Stimulated activated CD4-positive, alpha-beta T cell treated with anti-CD3 and anti-CD28 coated beads, Interleukin-15, amount 100 ng/mL, for 48 hours (primary cell): ENCODE measurements at regions not wholly inside any gene's neighbourhood (a gene's known extent, or its start where the extent isn't known, plus 50 kb on each side); places are given as distances from the start of the nearest gene placed in this dataset.

ENCODE experiments used
- DNase-seq, 2 donors: peaks; one replicate each; pipeline ENCODE4 v3.0.0-alpha.2; 2020; ENCODE audit warnings: low read depth in 2 of 2

GRCh38 chr4:186932196-186932595 is 208.5 kb upstream of the FAT1 start:
- DNase-seq: no peak

DNA sequence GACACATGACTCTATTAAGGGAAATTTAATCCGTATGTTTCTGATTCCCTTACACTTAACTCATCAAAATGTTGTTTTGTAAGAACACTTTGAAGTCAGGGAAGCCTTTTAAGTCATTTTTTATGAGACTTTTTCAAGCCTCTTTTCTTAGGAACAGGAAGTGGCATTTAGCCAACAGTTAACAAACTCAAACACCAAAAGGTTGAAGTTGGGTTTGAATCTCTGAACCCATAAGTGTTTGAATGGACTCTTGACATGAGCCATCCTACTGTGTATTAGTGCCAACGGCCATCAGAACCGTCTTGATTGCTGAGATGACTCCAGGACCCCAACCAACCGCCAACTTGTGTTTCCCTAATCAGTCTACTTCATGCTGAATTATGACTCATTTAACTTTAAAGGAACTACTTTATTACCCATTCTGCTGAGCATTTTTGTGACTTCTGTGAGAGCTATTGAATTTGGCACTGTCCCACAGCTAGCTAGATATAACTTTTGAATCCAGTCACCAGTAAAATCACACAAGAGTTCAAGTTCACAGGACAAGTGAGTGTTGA is 209.1 kb upstream of the FAT1 start:
- DNase-seq: no peak

DNA sequence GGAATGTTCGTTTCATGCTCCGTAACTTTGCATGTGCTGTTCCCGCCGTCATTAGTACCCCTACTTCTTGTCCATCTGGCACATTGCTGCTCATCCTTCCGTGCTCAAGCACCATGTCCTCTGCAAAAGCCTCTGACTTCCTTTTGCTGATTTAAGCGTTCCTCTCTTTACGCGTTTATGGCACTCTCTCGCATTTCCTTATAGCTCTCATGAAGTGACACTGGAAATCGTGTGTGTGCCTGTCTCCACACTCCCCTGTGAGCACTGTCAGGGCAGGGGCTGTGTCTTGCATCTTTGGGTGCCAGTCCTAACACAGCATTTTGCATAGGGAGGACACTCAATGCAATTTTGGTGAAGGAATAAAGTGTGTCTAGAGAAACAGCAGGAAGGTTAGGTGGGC is 210.6 kb upstream of the FAT1 start:
- no peak for DNase-seq

- no peak for DNase-seq
Observed at GRCh38 chr4:186934841-186935443, 211.3 kb upstream of the FAT1 start.

DNA sequence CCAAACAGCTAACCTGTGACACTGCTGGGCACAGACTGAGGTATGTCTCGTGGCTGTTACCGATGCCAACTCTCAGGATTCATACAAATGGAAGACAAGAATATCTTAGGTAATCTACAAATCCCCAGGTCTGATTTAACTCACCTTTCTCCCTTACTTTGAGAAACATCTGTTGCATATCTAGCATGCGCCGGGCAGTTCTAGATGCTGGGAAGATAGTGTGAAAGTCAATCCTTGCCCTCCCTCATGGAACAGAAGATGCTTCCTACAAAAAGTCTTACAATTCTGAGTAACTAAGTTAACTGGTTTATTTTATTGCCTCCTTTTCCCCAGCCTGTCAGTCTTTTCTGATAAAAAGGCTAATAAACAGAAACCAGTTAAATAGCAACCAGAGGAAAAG is 212.2 kb upstream of the FAT1 start:
- DNase-seq: no peak

GRCh38 chr4:186936496-186937375 is 213.1 kb upstream of the FAT1 start:
- DNase-seq: no peak

GRCh38 chr4:186939226-186939625 is 215.6 kb upstream of the FAT1 start:
- DNase-seq: no peak

DNA sequence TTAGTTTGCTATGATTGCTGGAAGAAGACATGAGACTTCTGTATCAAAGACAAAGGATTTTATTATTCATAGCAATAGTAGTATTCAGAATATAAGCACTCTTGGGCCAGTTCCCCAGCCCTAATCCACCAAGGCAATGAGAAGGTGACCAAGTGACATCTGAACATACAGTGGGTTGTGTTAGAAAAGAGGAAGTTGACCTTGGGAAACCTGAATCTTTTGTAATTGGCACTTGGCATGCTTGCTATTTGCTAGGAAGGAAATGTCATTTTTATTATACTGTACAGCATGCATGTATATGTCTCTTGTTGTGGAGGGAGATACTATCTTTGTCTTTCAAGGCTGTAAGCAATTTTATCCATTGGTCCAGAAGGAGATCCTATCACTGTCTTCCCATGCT is 216.1 kb upstream of the FAT1 start:
- no peak for DNase-seq

- DNase-seq: no peak
Observed at GRCh38 chr4:186940476-186940875, 216.8 kb upstream of the FAT1 start.

DNA sequence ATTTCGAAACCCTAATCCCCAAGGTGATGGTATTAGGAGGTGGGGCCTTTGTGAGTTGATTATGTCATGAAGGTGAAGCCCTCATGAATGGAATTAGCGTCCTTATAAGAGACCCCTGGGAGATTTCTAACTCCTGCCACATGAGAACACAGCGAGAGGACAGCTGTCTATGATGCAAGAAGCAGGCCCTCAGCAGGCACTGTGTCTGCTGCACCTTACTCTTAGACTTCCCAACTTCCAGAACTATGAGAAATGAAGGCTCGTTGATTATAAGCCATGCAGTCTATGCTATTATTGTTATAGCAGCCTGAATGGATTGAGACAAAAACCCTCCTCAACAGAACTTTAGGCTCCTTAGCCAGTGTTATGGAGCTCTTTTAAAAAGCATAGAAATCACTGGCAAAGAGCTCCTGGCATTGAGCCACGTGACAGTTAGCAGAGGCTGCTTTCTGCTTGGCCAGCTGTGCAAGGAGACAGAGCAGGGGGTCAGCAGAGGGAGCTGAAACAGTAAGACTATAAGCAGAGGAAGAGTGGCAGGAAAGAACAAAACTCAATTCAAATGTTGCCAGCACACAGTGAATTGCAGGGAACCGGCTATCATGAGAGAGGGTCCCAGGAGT is 219.2 kb upstream of the FAT1 start:
- DNase-seq: no peak

DNA sequence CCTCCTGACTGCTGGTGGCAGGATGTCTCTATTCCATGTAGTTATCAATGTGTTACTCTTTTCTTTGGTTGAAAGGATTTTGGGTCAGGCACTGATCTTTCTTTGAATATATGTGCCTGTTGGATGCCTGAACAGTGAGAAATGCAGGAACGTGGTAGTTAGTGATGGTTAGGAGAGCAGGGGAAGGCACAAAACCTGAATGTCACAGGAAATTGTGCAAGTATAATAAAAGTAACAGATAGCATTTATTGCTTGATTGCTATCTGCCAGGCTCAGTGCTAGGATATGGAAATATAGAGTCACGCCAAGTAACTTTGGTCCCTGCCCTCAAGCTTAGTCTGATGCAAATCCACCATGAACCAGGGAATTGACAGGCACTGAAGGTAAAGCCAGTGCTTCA is 219.8 kb upstream of the FAT1 start:
- no peak for DNase-seq

GRCh38 chr4:186946136-186946535 is 222.5 kb upstream of the FAT1 start:
- DNase-seq: no peak

DNA sequence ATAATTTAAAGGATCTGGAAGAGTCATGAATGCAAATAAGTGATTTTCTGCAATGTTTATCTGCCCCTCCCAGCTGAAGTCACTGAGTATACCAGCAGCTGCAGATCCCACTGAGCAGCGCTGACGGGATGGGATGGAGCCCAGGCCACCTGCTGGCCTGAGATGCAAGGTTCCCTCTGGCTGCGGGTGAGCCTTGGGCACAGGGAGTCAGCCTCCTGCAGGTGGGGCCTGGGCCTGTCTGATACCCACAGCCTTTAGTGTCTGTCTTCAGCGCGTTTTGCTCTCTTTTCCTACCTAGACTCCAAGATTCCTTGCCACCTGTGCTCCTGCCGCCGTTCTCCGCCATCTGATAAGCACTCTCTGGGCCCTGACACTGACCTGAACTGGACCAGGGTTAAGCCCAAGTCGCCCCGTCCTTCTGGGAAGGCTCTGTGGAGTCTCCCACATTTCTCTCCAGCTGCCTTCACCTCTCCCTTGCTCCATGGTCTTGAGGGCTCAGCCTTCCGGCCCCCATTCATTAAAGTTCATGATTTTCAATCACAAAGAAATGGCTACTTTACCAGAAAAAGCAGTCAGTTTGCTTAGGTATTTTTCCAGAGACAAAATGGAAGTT is 223.1 kb upstream of the FAT1 start:
- no peak for DNase-seq

DNA sequence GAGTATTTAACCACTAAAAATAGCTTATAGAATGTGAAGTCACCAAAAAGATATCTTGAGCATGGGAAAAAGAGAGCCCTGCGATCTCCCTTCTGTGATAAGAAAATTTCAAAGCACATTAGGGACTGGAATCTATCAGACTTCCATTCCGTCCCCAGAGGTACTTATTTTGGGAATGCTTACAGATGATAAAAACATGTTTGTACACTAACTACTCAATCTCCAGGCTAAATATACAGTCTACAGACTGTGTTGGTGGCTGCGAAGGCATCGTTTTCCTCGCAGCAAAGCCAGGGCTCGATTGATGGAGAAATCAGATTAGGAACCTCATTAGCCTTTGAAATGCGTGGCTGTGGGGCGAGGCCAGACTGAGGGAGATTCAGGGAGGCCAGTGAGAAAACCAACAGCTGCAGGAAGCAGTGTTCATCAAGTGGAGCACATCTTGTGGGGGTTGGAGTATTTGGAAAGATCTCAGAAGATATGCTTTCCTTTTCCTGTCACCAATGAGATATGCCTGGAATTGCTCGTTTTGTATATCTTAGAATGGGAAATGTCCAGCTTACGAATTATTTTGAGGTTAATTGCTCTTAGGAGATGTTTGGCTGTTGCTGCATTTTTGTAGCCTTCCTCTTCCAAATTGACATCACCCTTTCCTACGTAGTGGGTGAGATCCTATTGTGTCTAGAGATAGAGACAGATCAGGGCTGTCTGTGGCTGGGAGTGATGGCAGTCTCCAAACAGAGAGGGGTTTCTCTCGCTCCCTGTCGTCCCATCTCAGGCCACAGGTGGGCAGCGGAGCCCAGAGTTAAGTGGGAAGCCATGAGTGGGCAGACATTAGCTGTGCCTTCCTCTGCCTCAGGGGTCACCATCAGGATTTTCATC is 224.9 kb upstream of the FAT1 start:
- DNase-seq: no peak

DNA sequence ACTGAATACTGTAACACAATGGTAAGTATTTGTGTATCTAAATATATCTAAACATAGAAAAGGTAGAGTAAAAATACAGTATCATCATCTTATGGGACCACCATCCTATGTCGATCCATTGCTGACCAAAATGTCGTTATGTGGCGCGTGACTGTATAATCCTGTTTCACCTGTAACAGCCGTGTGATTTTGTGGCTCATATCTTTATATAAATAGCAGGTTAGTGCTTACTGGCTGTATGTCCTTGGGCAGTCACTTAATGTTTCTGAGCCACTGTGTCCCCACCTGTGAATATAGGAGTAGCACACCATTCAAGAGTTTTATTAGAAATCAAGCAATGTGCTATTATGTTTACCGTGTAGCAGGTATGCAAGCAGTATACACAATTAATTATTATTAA is 226.2 kb upstream of the FAT1 start:
- DNase-seq: no peak

DNA sequence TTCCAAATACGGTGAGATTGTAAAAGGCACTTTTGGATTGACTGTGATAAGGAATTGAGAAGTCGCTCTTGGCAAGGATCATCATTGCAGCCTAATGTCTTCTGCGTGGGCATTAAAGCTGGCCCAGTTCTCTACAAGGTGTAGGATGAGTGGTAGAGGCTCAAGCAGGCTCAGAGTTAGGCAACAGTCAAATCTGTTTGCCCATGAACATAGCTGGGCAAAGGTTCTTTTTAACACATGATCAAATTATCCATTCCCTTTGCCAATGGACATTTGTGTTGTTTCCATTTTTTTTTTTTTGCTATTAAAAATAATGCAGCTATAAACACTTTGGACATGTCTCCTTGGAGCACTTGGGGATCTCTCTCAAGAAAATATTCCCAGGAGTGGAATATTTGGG is 229.1 kb upstream of the FAT1 start:
- DNase-seq: no peak

DNA sequence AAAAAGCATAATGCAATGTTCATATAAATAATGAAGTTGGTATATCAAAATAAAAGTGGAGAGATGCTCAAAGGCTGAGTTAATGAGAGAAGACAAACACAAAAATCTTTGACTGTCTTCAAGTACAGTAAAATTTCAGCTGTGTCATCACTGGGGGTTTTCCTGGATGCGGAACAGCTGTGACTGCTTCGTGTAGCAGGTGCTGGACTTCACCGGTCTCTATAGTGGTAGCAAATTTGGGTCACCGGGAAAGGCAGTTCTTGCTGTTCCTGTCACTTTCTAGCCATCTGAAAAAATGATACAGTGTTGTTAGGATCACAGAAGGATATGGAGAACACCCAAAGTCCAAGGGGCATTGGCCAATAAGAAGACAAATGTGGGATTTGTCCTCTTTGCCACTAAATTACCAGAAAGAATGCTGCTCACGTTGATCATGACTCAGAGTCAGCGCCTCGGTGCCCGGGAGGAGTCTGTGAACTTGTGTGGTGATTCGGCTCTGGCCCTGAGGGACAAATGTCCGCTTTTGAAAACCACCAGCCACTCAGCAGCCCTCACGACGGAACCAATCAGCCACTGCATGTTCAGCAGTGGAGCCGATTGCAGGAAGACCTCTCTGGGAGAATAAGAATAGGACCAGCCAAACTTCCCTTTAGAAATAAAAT is 230.1 kb upstream of the FAT1 start:
- DNase-seq: no peak

DNA sequence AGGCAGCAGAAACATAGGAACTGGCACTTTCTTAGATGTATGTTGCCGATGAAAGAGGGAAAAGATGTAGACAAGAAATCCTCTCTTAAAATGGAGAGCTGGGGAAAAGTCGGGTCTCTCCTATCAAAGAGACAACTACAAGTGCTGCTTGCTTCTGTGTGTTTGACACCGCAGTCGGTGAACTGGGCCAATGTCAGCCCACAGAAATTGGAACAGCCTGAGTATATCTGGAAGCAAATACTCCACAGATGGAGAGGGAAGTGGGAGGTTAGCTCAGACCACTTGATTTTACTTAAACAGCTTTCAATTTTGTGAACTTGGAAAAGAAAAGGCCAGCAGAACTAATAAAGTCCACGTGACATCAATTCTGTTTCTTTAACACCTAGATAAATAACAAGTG is 230.9 kb upstream of the FAT1 start:
- DNase-seq: no peak

GRCh38 chr4:186954956-186955355 is 231.3 kb upstream of the FAT1 start:
- no peak for DNase-seq

- no peak for DNase-seq
Observed at GRCh38 chr4:186957952-186958555, 234.4 kb upstream of the FAT1 start.
